Psoas muscle (tissue), 7 donors: ENCODE measurements at regions not wholly inside any gene's neighbourhood (a gene's known extent, or its start where the extent isn't known, plus 50 kb on each side); places are given as distances from the start of the nearest gene placed in this dataset.
"Not testable (repeated sequence)": the region's sequence is repeated elsewhere in the genome, so short reads cannot be mapped to it uniquely, and the experiment has no call there.

Experiments used
- ATAC-seq, 4 donors: fragments of 200-7000 bp; cut with Tn5 transposase; one replicate each; pipeline ENCODE4 v1.9.1; 2020; ENCODE audit warnings: moderate library complexity in 3 of 4, mild to moderate bottlenecking in 2 of 4
- DNase-seq, 2 donors: peaks; one replicate each; pipeline ENCODE4 v3.0.0-alpha.2; 2020
- H3K27ac ChIP-seq: fragments of 200-600 bp; one replicate; pipeline ENCODE4 v1.8.0; 2022
- H3K27me3 ChIP-seq, 3 donors: fragments of 200-600 bp in 1 of 3; one replicate each; pipeline versions ENCODE4 v1.6.1 to v1.8.0; 2013 to 2022; ENCODE audit warnings: low read length in 2 of 3, mild to moderate bottlenecking in 2 of 3, moderate library complexity in 1 of 3; ENCODE audit not compliant: insufficient read depth in 3 of 3
- H3K36me3 ChIP-seq, 2 donors: fragments of 200-600 bp in 1 of 2; one replicate each; pipeline versions ENCODE4 v1.6.1 to v1.8.0; 2013 to 2022; ENCODE audit warnings: low read depth in 1 of 2, mild to moderate bottlenecking in 1 of 2, moderate library complexity in 1 of 2; ENCODE audit not compliant: insufficient read depth in 1 of 2
- H3K4me1 ChIP-seq: fragments of 200-600 bp; one replicate; pipeline ENCODE4 v1.8.0; 2022
- H3K4me3 ChIP-seq: fragments of 200-600 bp; one replicate; pipeline ENCODE4 v1.8.0; 2022; ENCODE audit warnings: mild to moderate bottlenecking
- H3K9me3 ChIP-seq: fragments of 200-600 bp; one replicate; pipeline ENCODE4 v1.8.0; 2022
- WGBS, 3 donors: extraction: QIAGEN DNeasy Blood & Tissue Kit; methylation state at CpG; one replicate each; pipeline versions ENCODE4 v1.1.6 to v1.1.7; 2013; 5-methylcytosine and 5-hydroxymethylcytosine counted together
- intact Hi-C, 2 donors: fragments of 100-400 bp; cut with DNase I; formaldehyde crosslinking; loops; one replicate each; pipeline versions ENCODE4 v1.11.0 to v1.14.2; 2022
- TF ChIP-seq, protein P1 (sequence below): fragments of 200-600 bp; IDR thresholded peaks from one replicate; pipeline ENCODE4 v1.8.0; 2022; ENCODE audit warnings: antibody characterized with exemption
- donor health status: healthy with polysubstance abuse.
- donor health status: DM: no; HTN: no; CAD: no; lungs with moderate emphysema.
- donor health status: Bipolar disorder and iron deficiency.
- donor health status: healthy.
- donor health status: DM: yes; HTN: yes; CAD: no.
- donor health status: DM: no; HTN: no; CAD: no.
- donor health status: DM: yes; HTN: yes; CAD: no.

DNA sequence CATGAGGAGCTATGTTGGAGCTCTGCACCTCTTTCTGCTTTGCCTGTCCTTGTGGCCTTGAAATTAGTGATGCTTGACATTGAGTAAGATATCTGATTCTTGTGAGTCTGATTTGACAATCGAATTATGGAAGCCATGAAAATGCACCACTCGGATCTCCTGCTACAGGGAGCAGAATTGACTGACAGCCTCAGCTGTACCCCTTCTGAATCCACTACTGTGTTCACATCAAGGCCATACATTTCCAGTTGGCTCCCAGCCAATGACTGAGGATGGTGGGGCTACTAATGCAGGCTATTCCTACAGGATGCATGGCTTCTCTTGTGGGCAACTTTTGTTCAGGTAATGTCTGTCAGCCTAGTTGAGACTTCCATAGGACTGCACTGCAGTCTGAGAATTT, 321.9 kb downstream of the REEP3 start:
- Histone ChIP-seq H3K36me3 (no peaks in the 10 kb centered on the region), H3K4me1 (no peaks in the 10 kb centered on the region), H3K27ac (no peak overlapping the region), H3K27me3 (peaks cover 0 to 2% (median 2%) of the 10 kb centered on the region in 3 donors), H3K4me3 (no peak overlapping the region), H3K9me3 (no peaks in the 10 kb centered on the region)
- 24 to 65% (median 36%) methylated on average over 2 of the region's 2 CpGs for WGBS, 3 donors
- no peak for DNase-seq
- TF ChIP-seq, protein P1, sequence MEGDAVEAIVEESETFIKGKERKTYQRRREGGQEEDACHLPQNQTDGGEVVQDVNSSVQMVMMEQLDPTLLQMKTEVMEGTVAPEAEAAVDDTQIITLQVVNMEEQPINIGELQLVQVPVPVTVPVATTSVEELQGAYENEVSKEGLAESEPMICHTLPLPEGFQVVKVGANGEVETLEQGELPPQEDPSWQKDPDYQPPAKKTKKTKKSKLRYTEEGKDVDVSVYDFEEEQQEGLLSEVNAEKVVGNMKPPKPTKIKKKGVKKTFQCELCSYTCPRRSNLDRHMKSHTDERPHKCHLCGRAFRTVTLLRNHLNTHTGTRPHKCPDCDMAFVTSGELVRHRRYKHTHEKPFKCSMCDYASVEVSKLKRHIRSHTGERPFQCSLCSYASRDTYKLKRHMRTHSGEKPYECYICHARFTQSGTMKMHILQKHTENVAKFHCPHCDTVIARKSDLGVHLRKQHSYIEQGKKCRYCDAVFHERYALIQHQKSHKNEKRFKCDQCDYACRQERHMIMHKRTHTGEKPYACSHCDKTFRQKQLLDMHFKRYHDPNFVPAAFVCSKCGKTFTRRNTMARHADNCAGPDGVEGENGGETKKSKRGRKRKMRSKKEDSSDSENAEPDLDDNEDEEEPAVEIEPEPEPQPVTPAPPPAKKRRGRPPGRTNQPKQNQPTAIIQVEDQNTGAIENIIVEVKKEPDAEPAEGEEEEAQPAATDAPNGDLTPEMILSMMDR = no peak
- intact Hi-C loops = no loop called here
- no peak for ATAC-seq

DNA sequence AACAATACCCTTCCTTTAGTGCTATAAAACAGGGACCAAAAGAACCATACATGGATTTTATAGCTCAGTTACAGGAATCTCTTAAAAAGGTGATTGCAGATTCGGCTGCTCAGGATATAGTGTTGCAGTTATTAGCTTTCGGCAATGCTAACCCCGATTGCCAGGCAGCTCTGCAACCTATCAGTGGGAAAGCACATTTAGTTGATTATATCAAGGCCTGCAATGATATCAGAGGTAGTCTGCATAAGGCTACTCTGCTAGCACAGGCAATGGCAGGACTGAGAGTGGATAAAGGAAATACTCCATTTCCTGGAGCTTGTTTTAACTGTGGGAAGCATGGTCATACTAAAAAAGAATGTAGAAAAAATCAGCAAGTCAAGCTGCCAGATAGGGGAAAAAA, 327.7 kb downstream of the REEP3 start:
- H3K4me1 ChIP-seq, H3K36me3 ChIP-seq, intact Hi-C loops, H3K9me3 ChIP-seq, H3K27me3 ChIP-seq, H3K4me3 ChIP-seq, ATAC-seq, H3K27ac ChIP-seq, DNase-seq: not testable (repeated sequence)
- WGBS, 3 donors = 39 to 56% (median 49%) methylated on average over 3 of the region's 3 CpGs

DNA sequence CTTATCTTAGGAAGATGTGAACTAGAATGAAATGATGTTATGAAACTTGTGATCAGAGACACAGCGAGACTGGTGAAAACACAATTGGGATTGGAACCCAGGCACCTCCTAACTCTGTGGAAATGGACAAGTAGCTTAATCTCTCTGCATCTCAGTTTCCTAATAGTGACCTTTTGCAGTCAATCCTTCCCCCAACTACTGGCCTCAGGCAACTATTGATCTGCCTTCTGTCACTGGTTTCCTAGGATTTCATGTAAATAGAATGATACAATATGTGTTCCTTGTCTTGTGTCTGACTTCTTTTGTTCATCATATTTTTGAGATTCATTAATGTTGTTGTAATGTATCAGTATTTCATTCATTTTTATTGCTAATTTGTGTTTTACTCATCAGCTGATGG, 341.7 kb downstream of the REEP3 start:
- Histone ChIP-seq H3K4me1 (peaks cover 6% of the 10 kb centered on the region), H3K36me3 (no peaks in the 10 kb centered on the region), H3K27ac (no peak overlapping the region), H3K4me3 (no peak overlapping the region), H3K9me3 (no peaks in the 10 kb centered on the region), H3K27me3 (peaks cover 0 to 25% (median 0%) of the 10 kb centered on the region in 3 donors)
- ATAC-seq (no peak), DNase-seq (no peak)
- TF ChIP-seq, protein P1 = no peak
- intact Hi-C loops = no loop called here
- WGBS, 3 donors = 95 to 98% (median 96%) methylated on average over 1 of the region's 1 CpG

DNA sequence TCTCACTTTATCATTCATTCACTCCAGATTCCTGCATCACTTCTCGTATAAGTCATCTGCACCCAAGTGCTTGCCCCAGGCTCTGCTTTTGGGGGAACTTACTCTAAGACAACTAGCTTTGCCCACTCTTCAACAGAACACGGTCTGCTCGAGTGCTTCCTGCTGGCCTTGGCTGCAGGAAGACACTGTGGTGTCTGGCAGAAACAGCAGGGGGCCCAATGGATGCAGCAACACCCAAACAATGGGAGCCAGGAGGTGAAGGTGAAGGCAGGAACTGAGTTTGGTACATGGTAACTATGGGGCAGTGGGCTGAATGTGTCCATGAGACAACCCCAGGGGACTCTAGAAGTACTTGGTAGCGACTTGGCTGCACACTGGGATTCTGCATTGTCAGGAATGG, 344.0 kb downstream of the REEP3 start:
- DNase-seq = no peak
- ATAC-seq = no peak
- TF ChIP-seq, protein P1 = no peak
- Histone ChIP-seq H3K27me3 (peaks cover 0 to 25% (median 0%) of the 10 kb centered on the region in 3 donors), H3K4me3 (no peak overlapping the region), H3K9me3 (no peaks in the 10 kb centered on the region), H3K36me3 (no peaks in the 10 kb centered on the region), H3K4me1 (peaks cover 6% of the 10 kb centered on the region), H3K27ac (no peak overlapping the region)
- intact Hi-C loops = no loop called here
- WGBS, 3 donors = 70 to 77% (median 76%) methylated on average over 4 of the region's 4 CpGs

DNA sequence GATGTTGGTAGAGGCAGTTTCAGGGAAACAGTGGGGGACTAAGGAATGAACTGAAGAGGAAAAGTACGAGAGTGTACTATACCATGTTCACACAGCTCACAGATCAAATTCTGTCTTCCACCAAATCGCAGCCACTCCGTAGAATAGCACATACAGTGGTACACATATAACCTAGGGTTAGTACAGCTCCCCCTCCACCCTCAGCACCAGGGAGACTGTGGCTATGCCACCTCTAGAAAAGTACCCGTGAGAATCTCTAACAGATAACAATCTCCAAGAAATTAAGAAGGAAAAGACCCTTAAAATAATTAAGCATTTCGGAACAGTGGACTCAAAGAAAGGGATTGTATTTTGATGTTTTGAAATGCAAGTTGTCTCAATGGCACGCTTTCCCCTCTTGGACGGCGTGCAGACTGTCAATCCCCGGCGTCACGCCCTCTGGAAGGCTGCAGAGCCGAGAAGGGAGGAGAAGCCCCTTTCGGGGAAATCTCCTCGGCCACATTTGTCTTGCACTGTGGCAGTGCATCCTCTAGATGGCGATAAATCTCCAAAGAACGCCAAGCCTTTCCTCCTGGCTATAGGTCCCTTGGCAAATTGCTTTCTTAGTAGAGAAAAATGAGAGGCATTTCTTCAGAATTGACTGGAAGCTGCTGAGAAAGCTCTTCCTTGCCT, 345.0 kb downstream of the REEP3 start:
- Histone ChIP-seq H3K27me3 (peaks cover 0 to 25% (median 0%) of the 10 kb centered on the region in 3 donors), H3K4me1 (peaks cover 6% of the 10 kb centered on the region), H3K27ac (no peak overlapping the region), H3K9me3 (no peaks in the 10 kb centered on the region), H3K4me3 (peak overlapping the region; percentile 17), H3K36me3 (no peaks in the 10 kb centered on the region)
- 3 to 6% (median 4%) methylated on average over 16 of the region's 16 CpGs for WGBS, 3 donors
- ATAC-seq = peak in 3 of 4 donors; percentile 58 to 71 (median 71)
- DNase-seq = no peak
- TF ChIP-seq, protein P1 = peak; percentile 77
- intact Hi-C loops = no loop called here
